Heart left ventricle (tissue), 16 donors: ENCODE measurements at regions not wholly inside any gene's neighbourhood (a gene's known extent, or its start where the extent isn't known, plus 50 kb on each side); places are given as distances from the start of the nearest gene placed in this dataset.

Experiments
- ATAC-seq, 4 donors: fragments of 200-7000 bp; cut with Tn5 transposase; one replicate each; pipeline ENCODE4 v1.9.1; 2020 to 2022; ENCODE audit warnings: moderate library complexity in 4 of 4, mild to moderate bottlenecking in 3 of 4, moderate number of reproducible peaks in 1 of 4
- DNase-seq, 5 donors: peaks; one replicate each; pipeline ENCODE4 v3.0.0-alpha.2; 2020
- H3K27ac ChIP-seq, 12 donors: fragments of 200-600 bp; sonication (generic) in 4 of 12; one replicate each; pipeline versions ENCODE4 v1.5.0 to v1.8.0; 2016 to 2022; ENCODE audit warnings: mild to moderate bottlenecking in 2 of 12
- H3K27me3 ChIP-seq, 9 donors: fragments of 200-600 bp; sonication (generic) in 2 of 9; one replicate each; pipeline versions ENCODE4 v1.5.1 to v1.8.0; 2016 to 2022; ENCODE audit warnings: mild to moderate bottlenecking in 3 of 9
- H3K36me3 ChIP-seq, 9 donors: fragments of 200-600 bp; sonication (generic) in 2 of 9; one replicate each; pipeline versions ENCODE4 v1.5.0 to v1.8.0; 2018 to 2022; ENCODE audit warnings: mild to moderate bottlenecking in 2 of 9
- H3K4me1 ChIP-seq, 12 donors: fragments of 200-600 bp; sonication (generic) in 4 of 12; one replicate each; pipeline versions ENCODE4 v1.5.0 to v1.8.0; 2016 to 2022; ENCODE audit warnings: mild to moderate bottlenecking in 3 of 12
- H3K4me3 ChIP-seq, 12 donors: fragments of 200-600 bp; sonication (generic) in 4 of 12; one replicate each; pipeline versions ENCODE4 v1.5.0 to v1.8.0; 2017 to 2022; ENCODE audit warnings: mild to moderate bottlenecking in 9 of 12, moderate library complexity in 4 of 12
- H3K9me3 ChIP-seq, 12 donors: fragments of 200-600 bp; sonication (generic) in 4 of 12; one replicate each; pipeline versions ENCODE4 v1.5.0 to v1.8.0; 2016 to 2022; ENCODE audit warnings: mild to moderate bottlenecking in 1 of 12
- CTCF ChIP-seq, 12 donors: fragments of 200-600 bp; sonication (generic) in 4 of 12; IDR thresholded peaks; one replicate each; pipeline versions ENCODE4 v1.5.0 to v1.8.0; 2018 to 2022; ENCODE audit warnings: antibody characterized with exemption in 12 of 12, mild to moderate bottlenecking in 5 of 12
- POLR2A ChIP-seq, 2 donors: fragments of 450-650 bp; IDR thresholded peaks; one replicate each; pipeline ENCODE4 v1.6.1; 2017; ENCODE audit warnings: antibody characterized with exemption in 2 of 2, mild to moderate bottlenecking in 2 of 2, moderate library complexity in 2 of 2
- WGBS, 4 donors: extraction: QIAGEN DNeasy Blood & Tissue Kit in 2 of 4; methylation state at CpG; one replicate each; pipeline versions ENCODE4 v1.1.5 to v1.1.7; 2013 to 2018; 5-methylcytosine and 5-hydroxymethylcytosine counted together
- intact Hi-C, 10 donors: fragments of 100-400 bp; cut with DNase I; formaldehyde crosslinking; loops; one replicate each; pipeline versions ENCODE4 v1.11.1 to v1.14.2; 2022
- donor health status: ischemic (EF 13 %, LVEDD 7.1; RV severe dilation, severe dysfunction).
- donor health status: healthy with polysubstance abuse.
- donor health status: DM: no; HTN: yes; CAD: no.
- donor health status: DM: no; HTN: no; CAD: no.
- donor health status: ischemic (EF 25% LVEDD 6.9; RV normal size, moderate dysfunction).
- donor health status: ischemic (EF 25% LVEDD 5.7; RV mildly dilated, moderate dysfunction).
- donor health status: healthy.
- donor health status: DM: yes; HTN: yes; CAD: no.
- donor health status: ischemic (EF 35%, LVEDD 5.7; RV mildly dilated, moderate dysfunction).
- donor health status: nonischemic (EF 11% LVEDD 7.7; RV severe dilation, severe dysfunction).
- donor health status: DM: yes; HTN: yes; CAD: no.
- donor health status: PGD.
- donor health status: ischemic (EF 29% LVEDD 5.4; RV normal size, mild dysfunction).
- donor health status: nonischemic (EF 23%, LVEDD 6.1; RV moderate dilation, normal function).

DNA sequence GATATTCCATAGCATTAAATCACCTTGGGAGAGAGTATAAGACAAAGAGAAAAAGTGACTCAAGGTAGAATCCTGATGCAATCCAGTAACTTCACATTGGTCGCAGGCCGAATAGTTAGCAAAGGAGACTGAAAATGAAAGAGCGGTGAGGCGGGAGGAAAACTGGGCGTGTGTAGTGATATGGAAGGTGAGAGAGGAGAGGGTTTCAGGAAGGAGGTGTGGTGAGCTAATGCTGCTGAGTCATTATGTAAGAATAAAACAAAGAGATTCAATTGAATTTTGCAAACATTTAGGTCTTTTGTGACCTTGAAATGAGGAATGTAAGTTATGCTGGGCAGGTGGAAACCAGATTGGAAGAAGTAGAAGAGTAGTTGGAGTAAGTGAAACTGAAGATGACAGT lies 235.3 kb downstream of the C3orf38 start:
- no peaks in the 10 kb centered on the region for H3K27me3 ChIP-seq
- no peak overlapping the region for H3K4me3 ChIP-seq
- intact Hi-C loops = no loop called here
- WGBS, 4 donors = 72 to 76% (median 74%) methylated on average over 5 of the region's 5 CpGs
- no peaks in the 10 kb centered on the region for H3K36me3 ChIP-seq
- DNase-seq = no peak
- peaks cover 0 to 5% (median 0%) of the 10 kb centered on the region in 12 donors for H3K9me3 ChIP-seq
- H3K27ac ChIP-seq = no peak overlapping the region
- TF ChIP-seq CTCF (IDR thresholded peaks at IDR 0.05) (no peak), POLR2A (IDR thresholded peaks at IDR 0.05) (no peak)
- no peak for ATAC-seq
- H3K4me1 ChIP-seq = no peaks in the 10 kb centered on the region

GRCh38 chr3:88398581-88398980 lies 248.8 kb downstream of the C3orf38 start:
- no peak for ATAC-seq
- intact Hi-C loops = no loop called here
- TF ChIP-seq CTCF (IDR thresholded peaks at IDR 0.05) (no peak), POLR2A (IDR thresholded peaks at IDR 0.05) (no peak)

GRCh38 chr3:88403319-88403718 lies 253.6 kb downstream of the C3orf38 start:
- H3K27ac ChIP-seq = no peak overlapping the region
- H3K36me3 ChIP-seq = no peaks in the 10 kb centered on the region
- TF ChIP-seq CTCF (IDR thresholded peaks at IDR 0.05) = no peak
- TF ChIP-seq POLR2A (IDR thresholded peaks at IDR 0.05) = no peak
- intact Hi-C loops = no loop called here
- no peak overlapping the region for H3K4me3 ChIP-seq
- no peak for DNase-seq
- ATAC-seq = no peak
- H3K9me3 ChIP-seq = no peaks in the 10 kb centered on the region
- no peaks in the 10 kb centered on the region for H3K4me1 ChIP-seq
- H3K27me3 ChIP-seq = no peaks in the 10 kb centered on the region

More at GRCh38 chr3:88398581-88398980, 248.8 kb downstream of the C3orf38 start:
- no peaks in the 10 kb centered on the region for H3K4me1 ChIP-seq
- no peak for DNase-seq
- H3K36me3 ChIP-seq = no peaks in the 10 kb centered on the region
- no peaks in the 10 kb centered on the region for H3K9me3 ChIP-seq
- no peaks in the 10 kb centered on the region for H3K27me3 ChIP-seq
- H3K27ac ChIP-seq = no peak overlapping the region
- H3K4me3 ChIP-seq = no peak overlapping the region

- no peaks in the 10 kb centered on the region for H3K9me3 ChIP-seq
- no peak for ATAC-seq
- no peaks in the 10 kb centered on the region for H3K36me3 ChIP-seq
- no peak overlapping the region for H3K27ac ChIP-seq
- 92 to 99% (median 95%) methylated on average over 1 of the region's 1 CpG for WGBS, 4 donors
- H3K27me3 ChIP-seq = no peaks in the 10 kb centered on the region
- H3K4me3 ChIP-seq = no peak overlapping the region
- no peak for DNase-seq
- no peaks in the 10 kb centered on the region for H3K4me1 ChIP-seq
- no peak for TF ChIP-seq POLR2A (IDR thresholded peaks at IDR 0.05)
- TF ChIP-seq CTCF (IDR thresholded peaks at IDR 0.05) = no peak
- intact Hi-C loops = no loop called here
Observed at GRCh38 chr3:88408097-88408496, 258.3 kb downstream of the C3orf38 start.
